Gastroesophageal sphincter (tissue), 4 donors: ENCODE measurements at regions not wholly inside any gene's neighbourhood (a gene's known extent, or its start where the extent isn't known, plus 50 kb on each side); places are given as distances from the start of the nearest gene placed in this dataset.

Experiments
- ATAC-seq: fragments of 150-250 bp; one replicate; pipeline ENCODE4 v1.9.1; 2016; ENCODE audit warnings: mild to moderate bottlenecking, moderate library complexity
- H3K27ac ChIP-seq, 4 donors: fragments of 200-600 bp; sonication (generic) in 3 of 4; 1 replicate in 3 of 4; 2 replicates in 1 of 4; pipeline ENCODE4 v1.5.1; 2016 to 2019
- H3K27me3 ChIP-seq: fragments of 200-600 bp; sonication (generic); one replicate; pipeline ENCODE4 v1.5.1; 2019
- H3K36me3 ChIP-seq, 2 donors: fragments of 200-600 bp; sonication (generic); one replicate each; pipeline ENCODE4 v1.5.1; 2019; ENCODE audit warnings: control low read depth in 1 of 2
- H3K4me1 ChIP-seq, 3 donors: fragments of 200-600 bp; sonication (generic); 1 replicate in 2 of 3; 2 replicates in 1 of 3; pipeline ENCODE4 v1.5.1; 2016 to 2019; ENCODE audit warnings: control low read depth in 2 of 3
- H3K4me3 ChIP-seq, 2 donors: fragments of 200-600 bp; sonication (generic); one replicate each; pipeline ENCODE4 v1.5.1; 2019; ENCODE audit warnings: mild to moderate bottlenecking in 1 of 2, moderate library complexity in 1 of 2
- H3K9me3 ChIP-seq, 3 donors: fragments of 200-600 bp; sonication (generic); one replicate each; pipeline ENCODE4 v1.5.1; 2017 to 2019; ENCODE audit warnings: control low read depth in 2 of 3
- CTCF ChIP-seq, 4 experiments: fragments of 200-600 bp in 2 of 4; fragments of 450-650 bp in 2 of 4; sonication (generic) in 1 of 4; IDR thresholded peaks; one replicate each; pipeline ENCODE4 v1.5.1; 2017 to 2019; ENCODE audit warnings: antibody characterized with exemption in 4 of 4, mild to moderate bottlenecking in 2 of 4, moderate library complexity in 2 of 4
- EP300 ChIP-seq: sonication (generic); formaldehyde crosslinking; IDR thresholded peaks from one replicate; pipeline ENCODE4 v1.6.1; 2017; ENCODE audit warnings: antibody characterized with exemption, mild to moderate bottlenecking
- POLR2A ChIP-seq, 2 donors: fragments of 450-650 bp; IDR thresholded peaks; one replicate each; pipeline ENCODE4 v1.6.1; 2017; ENCODE audit warnings: antibody characterized with exemption in 2 of 2, mild to moderate bottlenecking in 2 of 2, moderate library complexity in 1 of 2
- POLR2AphosphoS5 ChIP-seq: sonication (generic); formaldehyde crosslinking; IDR thresholded peaks from one replicate; pipeline ENCODE4 v1.6.1; 2017; ENCODE audit warnings: antibody characterized with exemption
- WGBS, 2 donors: methylation state at CpG; one replicate each; pipeline ENCODE4 v1.1.5; 2018; ENCODE audit warnings: low coverage in 1 of 2; 5-methylcytosine and 5-hydroxymethylcytosine counted together

- WGBS, 2 donors: 75 to 80% methylated on average over 3 of the region's 3 CpGs
- no peak overlapping the region for H3K4me3 ChIP-seq
- TF ChIP-seq POLR2A (IDR thresholded peaks at IDR 0.05) (no peak), EP300 (no peak), POLR2AphosphoS5 (no peak), CTCF (IDR thresholded peaks at IDR 0.05) (no peak)
- H3K4me1 ChIP-seq: no peaks in the 10 kb centered on the region
- no peaks in the 10 kb centered on the region for H3K27me3 ChIP-seq
- ATAC-seq: no peak
- H3K36me3 ChIP-seq: no peaks in the 10 kb centered on the region
- no peak overlapping the region for H3K27ac ChIP-seq
- no peaks in the 10 kb centered on the region for H3K9me3 ChIP-seq
Observed at GRCh38 chr5:88093765-88094164, 174.9 kb downstream of the TMEM161B start.

- H3K9me3 ChIP-seq: no peaks in the 10 kb centered on the region
- TF ChIP-seq CTCF (IDR thresholded peaks at IDR 0.05) (no peak), POLR2A (IDR thresholded peaks at IDR 0.05) (no peak), POLR2AphosphoS5 (no peak), EP300 (no peak)
- no peaks in the 10 kb centered on the region for H3K4me1 ChIP-seq
- no peaks in the 10 kb centered on the region for H3K36me3 ChIP-seq
- no peak overlapping the region for H3K27ac ChIP-seq
- no peak overlapping the region for H3K4me3 ChIP-seq
- no peak for ATAC-seq
- no peaks in the 10 kb centered on the region for H3K27me3 ChIP-seq
- WGBS, 2 donors: 21 to 29% methylated on average over 2 to 4 of the region's 4 CpGs
Observed at GRCh38 chr5:88092958-88093605, 175.6 kb downstream of the TMEM161B start.

- Histone ChIP-seq H3K27me3 (no peaks in the 10 kb centered on the region), H3K36me3 (no peaks in the 10 kb centered on the region), H3K27ac (no peak overlapping the region), H3K4me3 (no peak overlapping the region), H3K9me3 (no peaks in the 10 kb centered on the region), H3K4me1 (no peaks in the 10 kb centered on the region)
- ATAC-seq: no peak
- TF ChIP-seq POLR2AphosphoS5 (no peak), POLR2A (IDR thresholded peaks at IDR 0.05) (no peak), CTCF (IDR thresholded peaks at IDR 0.05) (no peak), EP300 (no peak)
- 33% methylated on average over 1 of the region's 1 CpG; no CpG with 5 or more reads in 1 of the 2 donors for WGBS, 2 donors
Observed at GRCh38 chr5:88092358-88092757, 176.3 kb downstream of the TMEM161B start.

GRCh38 chr5:88090506-88090905 lies 178.1 kb downstream of the TMEM161B start:
- TF ChIP-seq POLR2AphosphoS5 (no peak), EP300 (no peak), POLR2A (IDR thresholded peaks at IDR 0.05) (no peak), CTCF (IDR thresholded peaks at IDR 0.05) (no peak)
- no peaks in the 10 kb centered on the region for H3K9me3 ChIP-seq
- H3K36me3 ChIP-seq: no peaks in the 10 kb centered on the region
- ATAC-seq: no peak
- no peaks in the 10 kb centered on the region for H3K4me1 ChIP-seq
- H3K4me3 ChIP-seq: no peak overlapping the region
- no peak overlapping the region for H3K27ac ChIP-seq
- 79% methylated on average over 1 of the region's 2 CpGs; no CpG with 5 or more reads in 1 of the 2 donors for WGBS, 2 donors
- H3K27me3 ChIP-seq: no peaks in the 10 kb centered on the region

- ATAC-seq: no peak
- no peaks in the 10 kb centered on the region for H3K9me3 ChIP-seq
- H3K27ac ChIP-seq: no peak overlapping the region
- no peak for TF ChIP-seq POLR2A (IDR thresholded peaks at IDR 0.05)
- no peak for TF ChIP-seq EP300
- no peak for TF ChIP-seq POLR2AphosphoS5
- no peak for TF ChIP-seq CTCF (IDR thresholded peaks at IDR 0.05)
- no peaks in the 10 kb centered on the region for H3K36me3 ChIP-seq
- no peak overlapping the region for H3K4me3 ChIP-seq
- H3K27me3 ChIP-seq: no peaks in the 10 kb centered on the region
- WGBS, 2 donors: 45 to 68% methylated on average over 4 to 5 of the region's 7 CpGs
- no peaks in the 10 kb centered on the region for H3K4me1 ChIP-seq
Observed at GRCh38 chr5:88089719-88090390, 178.8 kb downstream of the TMEM161B start.
